ENCODE measurements at regions not wholly inside any gene's neighbourhood (a gene's known extent, or its start where the extent isn't known, plus 50 kb on each side); places are given as distances from the start of the nearest gene placed in this dataset.

DNA sequence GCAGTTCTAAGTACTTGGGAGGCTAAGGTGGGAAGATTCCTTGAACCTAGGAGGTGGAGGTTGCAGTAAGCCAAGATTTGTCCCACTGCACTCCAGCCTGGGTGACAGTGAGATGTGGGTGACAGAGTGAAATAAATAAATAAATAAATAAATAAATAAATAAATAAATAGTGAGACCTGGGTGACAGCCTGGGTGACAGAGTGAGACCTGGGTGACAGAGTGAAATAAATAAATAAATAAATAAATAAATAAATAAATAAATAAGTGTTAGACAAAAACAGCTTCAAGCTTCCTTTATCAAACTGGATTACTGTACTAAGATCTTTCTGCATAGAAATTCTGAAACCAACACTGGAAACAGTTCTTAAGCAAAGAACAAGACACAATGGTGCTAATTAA lies 71.8 kb upstream of the BMP2K start (continued):
- TF ChIP-seq ZNF366 (tag by site-specific recombination; conservative IDR thresholded peaks at IDR 0.05) (no peak), MZF1 (tag by site-specific recombination; IDR thresholded peaks at IDR 0.05; ENCODE audit: borderline replicate concordance) (peak; percentile 31; the same call in 1 of the 2 replicates), ZNF10 (tag by site-specific recombination; IDR thresholded peaks at IDR 0.05) (no peak), ZNF174 (tag by site-specific recombination; IDR thresholded peaks at IDR 0.05) (no peak), ZNF157 (tag by site-specific recombination; IDR thresholded peaks at IDR 0.05) (no peak), ZNF202 (tag by site-specific recombination; IDR thresholded peaks at IDR 0.05; ENCODE audit: borderline replicate concordance) (0 out of 2 replicates have a peak, but pooled peaks have one; percentile 50), ZNF596 (tag by site-specific recombination; IDR thresholded peaks at IDR 0.05) (no peak), ZNF830 (tag by site-specific recombination; IDR thresholded peaks at IDR 0.05; ENCODE audit: low read depth) (no peak), ZNF785 (tag by site-specific recombination; IDR thresholded peaks at IDR 0.05) (no peak), OVOL3 (tag by site-specific recombination; IDR thresholded peaks at IDR 0.05) (peak; percentile 49; the same call in 1 of the 2 replicates), ZNF629 (tag by site-specific recombination; IDR thresholded peaks at IDR 0.05) (peak; percentile 45; the same call in 1 of the 2 replicates), ZNF792 (tag by site-specific recombination; IDR thresholded peaks at IDR 0.05) (no peak), ZNF600 (tag by site-specific recombination; IDR thresholded peaks at IDR 0.05) (no peak), ZNF214 (tag by site-specific recombination; IDR thresholded peaks at IDR 0.05; ENCODE audit: borderline replicate concordance) (no peak; the same call in 1 of the 2 replicates), ZBTB1 (tag by site-specific recombination; IDR thresholded peaks at IDR 0.05) (peak; percentile 64; the same call in 1 of the 2 replicates), ZNF391 (tag by site-specific recombination; IDR thresholded peaks at IDR 0.05; ENCODE audit: borderline replicate concordance, low read depth) (no peak), REPIN1 (tag by site-specific recombination; IDR thresholded peaks at IDR 0.05; ENCODE audit: low read depth) (no peak), ATF2 (tag by site-specific recombination; IDR thresholded peaks at IDR 0.05; ENCODE audit: low read depth) (no peak), ZSCAN18 (tag by site-specific recombination; IDR thresholded peaks at IDR 0.05) (no peak), SALL2 (tag by site-specific recombination; IDR thresholded peaks at IDR 0.05; ENCODE audit: borderline replicate concordance) (no peak), ZNF626 (tag by site-specific recombination; IDR thresholded peaks at IDR 0.05) (no peak), ZNF560 (tag by site-specific recombination; IDR thresholded peaks at IDR 0.05; ENCODE audit: borderline replicate concordance) (peak; percentile 94; the same call in 1 of the 2 replicates), RBAK (tag by site-specific recombination; IDR thresholded peaks at IDR 0.05) (0 out of 2 replicates have a peak, but pooled peaks have one; percentile 29), ZNF248 (tag by site-specific recombination; IDR thresholded peaks at IDR 0.05) (no peak), ZNF521 (tag by site-specific recombination; IDR thresholded peaks at IDR 0.05) (no peak), ZIC2 (tag by site-specific recombination; IDR thresholded peaks at IDR 0.05) (no peak)
- TF ChIP-seq, protein P1, sequence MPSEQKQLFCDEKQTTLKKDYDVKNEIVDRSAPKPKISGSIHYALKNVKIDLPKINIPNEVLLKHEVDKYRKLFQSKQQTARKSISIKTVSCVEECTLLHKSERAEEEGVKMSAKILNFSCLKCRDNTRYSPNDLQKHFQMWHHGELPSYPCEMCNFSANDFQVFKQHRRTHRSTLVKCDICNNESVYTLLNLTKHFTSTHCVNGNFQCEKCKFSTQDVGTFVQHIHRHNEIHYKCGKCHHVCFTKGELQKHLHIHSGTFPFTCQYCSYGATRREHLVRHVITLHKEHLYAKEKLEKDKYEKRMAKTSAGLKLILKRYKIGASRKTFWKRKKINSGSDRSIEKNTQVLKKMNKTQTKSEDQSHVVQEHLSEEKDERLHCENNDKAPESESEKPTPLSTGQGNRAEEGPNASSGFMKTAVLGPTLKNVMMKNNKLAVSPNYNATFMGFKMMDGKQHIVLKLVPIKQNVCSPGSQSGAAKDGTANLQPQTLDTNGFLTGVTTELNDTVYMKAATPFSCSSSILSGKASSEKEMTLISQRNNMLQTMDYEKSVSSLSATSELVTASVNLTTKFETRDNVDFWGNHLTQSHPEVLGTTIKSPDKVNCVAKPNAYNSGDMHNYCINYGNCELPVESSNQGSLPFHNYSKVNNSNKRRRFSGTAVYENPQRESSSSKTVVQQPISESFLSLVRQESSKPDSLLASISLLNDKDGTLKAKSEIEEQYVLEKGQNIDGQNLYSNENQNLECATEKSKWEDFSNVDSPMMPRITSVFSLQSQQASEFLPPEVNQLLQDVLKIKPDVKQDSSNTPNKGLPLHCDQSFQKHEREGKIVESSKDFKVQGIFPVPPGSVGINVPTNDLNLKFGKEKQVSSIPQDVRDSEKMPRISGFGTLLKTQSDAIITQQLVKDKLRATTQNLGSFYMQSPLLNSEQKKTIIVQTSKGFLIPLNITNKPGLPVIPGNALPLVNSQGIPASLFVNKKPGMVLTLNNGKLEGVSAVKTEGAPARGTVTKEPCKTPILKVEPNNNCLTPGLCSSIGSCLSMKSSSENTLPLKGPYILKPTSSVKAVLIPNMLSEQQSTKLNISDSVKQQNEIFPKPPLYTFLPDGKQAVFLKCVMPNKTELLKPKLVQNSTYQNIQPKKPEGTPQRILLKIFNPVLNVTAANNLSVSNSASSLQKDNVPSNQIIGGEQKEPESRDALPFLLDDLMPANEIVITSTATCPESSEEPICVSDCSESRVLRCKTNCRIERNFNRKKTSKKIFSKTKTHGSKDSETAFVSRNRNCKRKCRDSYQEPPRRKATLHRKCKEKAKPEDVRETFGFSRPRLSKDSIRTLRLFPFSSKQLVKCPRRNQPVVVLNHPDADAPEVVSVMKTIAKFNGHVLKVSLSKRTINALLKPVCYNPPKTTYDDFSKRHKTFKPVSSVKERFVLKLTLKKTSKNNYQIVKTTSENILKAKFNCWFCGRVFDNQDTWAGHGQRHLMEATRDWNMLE (tag by site-specific recombination; conservative IDR thresholded peaks at IDR 0.05; ENCODE audit: low read depth), result peak; percentile 95
- TF ChIP-seq, protein P2, sequence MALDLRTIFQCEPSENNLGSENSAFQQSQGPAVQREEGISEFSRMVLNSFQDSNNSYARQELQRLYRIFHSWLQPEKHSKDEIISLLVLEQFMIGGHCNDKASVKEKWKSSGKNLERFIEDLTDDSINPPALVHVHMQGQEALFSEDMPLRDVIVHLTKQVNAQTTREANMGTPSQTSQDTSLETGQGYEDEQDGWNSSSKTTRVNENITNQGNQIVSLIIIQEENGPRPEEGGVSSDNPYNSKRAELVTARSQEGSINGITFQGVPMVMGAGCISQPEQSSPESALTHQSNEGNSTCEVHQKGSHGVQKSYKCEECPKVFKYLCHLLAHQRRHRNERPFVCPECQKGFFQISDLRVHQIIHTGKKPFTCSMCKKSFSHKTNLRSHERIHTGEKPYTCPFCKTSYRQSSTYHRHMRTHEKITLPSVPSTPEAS (tag by site-specific recombination; IDR thresholded peaks at IDR 0.05), result no peak
- TF ChIP-seq, protein P3, sequence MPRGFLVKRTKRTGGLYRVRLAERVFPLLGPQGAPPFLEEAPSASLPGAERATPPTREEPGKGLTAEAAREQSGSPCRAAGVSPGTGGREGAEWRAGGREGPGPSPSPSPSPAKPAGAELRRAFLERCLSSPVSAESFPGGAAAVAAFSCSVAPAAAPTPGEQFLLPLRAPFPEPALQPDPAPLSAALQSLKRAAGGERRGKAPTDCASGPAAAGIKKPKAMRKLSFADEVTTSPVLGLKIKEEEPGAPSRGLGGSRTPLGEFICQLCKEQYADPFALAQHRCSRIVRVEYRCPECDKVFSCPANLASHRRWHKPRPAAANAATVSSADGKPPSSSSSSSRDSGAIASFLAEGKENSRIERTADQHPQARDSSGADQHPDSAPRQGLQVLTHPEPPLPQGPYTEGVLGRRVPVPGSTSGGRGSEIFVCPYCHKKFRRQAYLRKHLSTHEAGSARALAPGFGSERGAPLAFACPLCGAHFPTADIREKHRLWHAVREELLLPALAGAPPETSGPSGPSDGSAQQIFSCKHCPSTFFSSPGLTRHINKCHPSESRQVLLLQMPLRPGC (tag by site-specific recombination; IDR thresholded peaks at IDR 0.05), result no peak
